ENCODE measurements at regions not wholly inside any gene's neighbourhood (a gene's known extent, or its start where the extent isn't known, plus 50 kb on each side); places are given as distances from the start of the nearest gene placed in this dataset.

DNA sequence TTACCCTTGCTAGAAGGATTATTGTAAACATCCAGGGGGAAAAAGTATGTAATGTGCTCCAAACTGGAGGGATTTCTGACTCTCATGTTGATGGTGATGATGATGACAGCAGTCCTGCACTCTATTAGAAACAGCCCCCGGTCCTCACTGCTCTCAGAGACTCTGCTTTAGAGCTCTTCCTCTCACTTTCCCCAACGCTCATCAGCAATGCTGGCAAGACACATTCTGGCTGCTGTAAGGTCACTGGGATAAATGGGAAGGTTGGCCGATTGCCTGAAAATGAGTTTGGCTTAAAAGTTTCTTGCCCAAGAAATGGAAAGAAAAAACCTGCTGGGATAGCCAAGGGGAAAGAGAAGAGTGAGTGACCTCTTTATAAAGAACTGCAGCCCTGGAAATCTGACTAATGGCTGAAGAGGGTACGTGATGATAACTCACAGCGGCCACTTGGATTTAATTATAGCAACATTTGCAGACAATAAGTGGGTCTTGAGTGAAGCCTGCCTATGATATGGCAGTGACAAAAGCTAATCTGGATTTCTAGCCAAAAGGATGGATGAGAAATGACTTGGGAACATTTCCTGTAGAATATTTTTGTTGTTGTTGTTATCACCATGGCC lies 235.8 kb downstream of the TMEM38B start:
- Mint-ChIP-seq H3K27ac (no peak overlapping the region), H3K4me3 (no peak overlapping the region), H3K36me3 (no peaks in the 10 kb centered on the region), H3K4me1 (no peaks in the 10 kb centered on the region), H3K9me3 (peaks cover 8% of the 10 kb centered on the region)
- ATAC-seq (no peak), DNase-seq (ENCODE audit: low spot score in 2 of 2) (no peak)

DNA sequence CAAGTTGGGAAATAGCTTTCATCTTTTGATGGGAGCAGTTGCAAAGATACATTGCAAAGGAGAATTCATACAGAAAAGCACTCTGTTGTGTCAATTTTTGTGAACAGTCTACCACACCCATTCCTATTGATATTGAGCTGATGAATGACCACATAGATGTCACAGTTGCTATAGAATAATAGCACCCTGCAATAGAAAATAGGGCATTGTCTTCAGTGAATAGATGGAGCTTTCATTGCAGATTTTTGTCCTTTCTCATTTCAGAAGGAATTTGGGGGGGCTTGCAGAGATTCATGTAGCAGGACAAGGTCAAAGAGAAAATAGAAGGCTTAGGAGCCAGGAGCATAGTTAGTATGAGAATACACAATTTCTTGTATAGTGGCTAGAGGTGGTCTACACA lies 237.9 kb downstream of the TMEM38B start:
- no peak overlapping the region for H3K27ac Mint-ChIP-seq
- DNase-seq (ENCODE audit: low spot score in 2 of 2), result no peak
- no peaks in the 10 kb centered on the region for H3K36me3 Mint-ChIP-seq
- peaks cover 11% of the 10 kb centered on the region for H3K9me3 Mint-ChIP-seq
- ATAC-seq, result no peak
- no peak overlapping the region for H3K4me3 Mint-ChIP-seq
- no peaks in the 10 kb centered on the region for H3K4me1 Mint-ChIP-seq

DNA sequence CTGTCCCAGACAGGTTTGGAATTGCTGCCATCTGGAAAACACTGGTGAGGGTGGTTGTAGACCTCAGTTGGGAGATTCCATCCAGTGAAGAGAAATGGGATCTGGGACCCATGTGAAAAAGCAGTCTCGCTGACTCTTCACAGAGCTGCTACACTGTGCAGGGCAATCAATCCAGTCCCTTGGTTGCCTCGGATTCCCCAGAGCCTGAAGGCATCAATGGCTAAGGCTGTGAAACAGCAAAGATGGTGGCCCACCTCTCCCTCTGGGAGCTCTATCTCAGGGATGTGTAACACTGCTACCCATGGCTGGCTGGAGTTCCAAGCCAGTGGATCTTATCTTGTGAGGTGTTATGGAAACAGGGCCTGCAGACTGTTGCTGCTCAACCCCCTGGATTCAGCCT lies 256.1 kb downstream of the TMEM38B start:
- H3K9me3 Mint-ChIP-seq, result peaks cover 34% of the 10 kb centered on the region
- no peak overlapping the region for H3K4me3 Mint-ChIP-seq
- ATAC-seq (no peak), DNase-seq (ENCODE audit: low spot score in 2 of 2) (no peak)
- no peaks in the 10 kb centered on the region for H3K36me3 Mint-ChIP-seq
- no peak overlapping the region for H3K27ac Mint-ChIP-seq
- no peaks in the 10 kb centered on the region for H3K4me1 Mint-ChIP-seq

DNA sequence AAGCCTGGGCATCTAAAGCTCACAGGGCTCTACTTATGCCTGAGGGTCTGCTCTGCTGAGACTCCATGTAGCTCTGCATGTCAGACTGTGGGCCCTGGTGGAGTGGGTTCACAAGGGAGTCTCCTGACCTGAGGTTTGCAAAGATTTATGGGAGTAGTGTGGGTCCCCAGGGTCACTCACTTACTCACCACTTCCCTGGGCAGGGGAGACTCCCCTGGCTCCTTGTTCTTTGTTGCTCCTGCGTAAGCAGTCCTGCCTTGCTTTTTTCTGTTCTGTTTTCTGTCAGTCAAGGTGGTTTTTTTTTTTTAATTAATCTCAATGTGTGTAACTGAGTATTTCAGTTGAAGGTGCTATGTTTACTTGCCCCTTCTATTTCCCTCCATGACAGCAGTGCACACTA lies 256.6 kb downstream of the TMEM38B start:
- Mint-ChIP-seq H3K4me3 (no peak overlapping the region), H3K9me3 (peaks cover 34% of the 10 kb centered on the region), H3K27ac (no peak overlapping the region), H3K4me1 (no peaks in the 10 kb centered on the region), H3K36me3 (no peaks in the 10 kb centered on the region)
- DNase-seq (ENCODE audit: low spot score in 2 of 2) (no peak), ATAC-seq (no peak)

DNA sequence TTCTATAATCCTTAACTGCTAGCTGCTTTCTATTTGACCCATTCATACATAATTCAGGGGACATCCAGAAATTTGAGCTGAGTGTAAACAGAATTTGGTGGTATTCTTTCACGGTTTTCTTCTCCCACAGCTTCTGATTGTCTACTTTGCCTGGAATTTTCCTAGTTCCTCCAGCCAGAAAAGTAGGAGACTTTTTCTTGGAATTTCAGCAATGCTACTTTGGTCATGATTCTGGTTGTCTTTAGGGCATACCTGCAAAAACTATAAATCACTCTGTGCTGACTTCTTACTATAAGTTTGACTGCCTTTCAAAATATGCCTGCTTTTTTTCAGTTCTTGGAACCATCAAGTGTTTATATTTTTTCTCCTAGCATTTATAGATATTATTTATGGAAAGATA lies 260.2 kb downstream of the TMEM38B start:
- H3K4me1 Mint-ChIP-seq, result no peaks in the 10 kb centered on the region
- ATAC-seq (no peak), DNase-seq (ENCODE audit: low spot score in 2 of 2) (no peak)
- H3K4me3 Mint-ChIP-seq, result no peak overlapping the region
- no peak overlapping the region for H3K27ac Mint-ChIP-seq
- H3K36me3 Mint-ChIP-seq, result no peaks in the 10 kb centered on the region
- peaks cover 18% of the 10 kb centered on the region for H3K9me3 Mint-ChIP-seq

DNA sequence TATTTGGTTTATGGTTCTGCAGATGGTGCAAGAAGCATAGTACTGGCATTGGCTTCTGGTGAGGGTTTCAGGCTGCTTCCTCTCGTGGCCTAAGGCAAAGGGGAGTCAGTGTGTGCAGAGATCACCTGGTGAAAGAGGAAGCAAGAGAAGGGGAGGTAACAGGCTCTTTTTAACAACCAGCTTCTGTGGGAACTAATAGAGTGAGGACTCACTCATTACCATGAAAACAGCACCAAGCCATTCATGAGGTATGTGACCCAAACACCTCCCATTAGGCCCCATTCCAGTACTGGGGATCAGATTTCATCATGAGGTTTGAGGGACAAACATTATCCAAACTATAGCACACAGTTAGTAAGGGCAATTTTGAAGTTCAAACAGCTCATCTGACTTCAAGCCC lies 263.5 kb downstream of the TMEM38B start:
- H3K36me3 Mint-ChIP-seq, result no peaks in the 10 kb centered on the region

DNA sequence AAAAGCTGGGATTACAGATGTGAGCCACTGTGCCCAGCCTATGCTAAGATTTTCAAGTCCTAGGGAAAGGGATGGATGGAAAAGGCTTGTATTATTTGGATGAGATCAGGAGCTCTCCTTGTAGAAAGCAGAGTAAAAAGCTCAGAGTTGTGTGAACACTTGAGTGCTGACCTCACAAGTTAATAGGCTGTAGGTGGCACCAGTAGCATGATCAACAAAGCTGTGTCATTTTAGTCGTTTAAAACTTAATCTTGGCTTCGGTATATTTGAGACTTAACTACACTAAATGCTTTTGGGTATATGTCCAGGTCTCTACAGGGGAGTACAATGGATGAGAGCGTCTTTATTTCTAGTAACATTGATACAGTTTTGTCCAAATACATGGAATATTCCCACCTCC lies 264.2 kb downstream of the TMEM38B start:
- H3K4me1 Mint-ChIP-seq, result no peaks in the 10 kb centered on the region
- H3K27ac Mint-ChIP-seq, result no peak overlapping the region
- peaks cover 12% of the 10 kb centered on the region for H3K9me3 Mint-ChIP-seq
- DNase-seq (ENCODE audit: low spot score in 2 of 2), result no peak
- H3K36me3 Mint-ChIP-seq, result no peaks in the 10 kb centered on the region
- ATAC-seq, result no peak
- H3K4me3 Mint-ChIP-seq, result no peak overlapping the region

More for the DNA sequence above, 263.5 kb downstream of the TMEM38B start:
- no peak overlapping the region for H3K4me3 Mint-ChIP-seq
- no peak for ATAC-seq
- H3K4me1 Mint-ChIP-seq, result no peaks in the 10 kb centered on the region
- no peak overlapping the region for H3K27ac Mint-ChIP-seq
- DNase-seq (ENCODE audit: low spot score in 2 of 2), result no peak
- H3K9me3 Mint-ChIP-seq, result peaks cover 13% of the 10 kb centered on the region

DNA sequence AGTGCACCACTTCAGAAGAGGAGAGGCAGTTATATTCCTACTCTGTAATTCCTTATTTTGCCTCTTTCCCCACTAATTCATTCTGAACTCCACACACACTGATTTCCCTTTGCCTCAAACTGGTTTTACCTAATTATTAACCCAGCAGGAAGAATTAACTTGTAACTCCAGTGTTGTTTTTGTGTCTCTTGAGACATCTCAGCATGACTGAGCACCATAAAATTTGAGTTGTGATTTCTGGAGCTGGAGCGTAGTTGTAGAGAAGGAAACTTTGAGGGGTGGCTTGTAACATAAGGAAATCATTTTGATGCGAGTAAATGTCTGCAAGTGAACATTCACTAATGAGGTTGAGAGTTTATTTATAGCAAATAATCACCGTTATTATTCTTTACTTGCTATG lies 265.2 kb downstream of the TMEM38B start:
- Mint-ChIP-seq H3K27ac (no peak overlapping the region), H3K4me3 (no peak overlapping the region), H3K4me1 (no peaks in the 10 kb centered on the region), H3K9me3 (peaks cover 11% of the 10 kb centered on the region), H3K36me3 (no peaks in the 10 kb centered on the region)
- ATAC-seq (no peak), DNase-seq (ENCODE audit: low spot score in 2 of 2) (no peak)

DNA sequence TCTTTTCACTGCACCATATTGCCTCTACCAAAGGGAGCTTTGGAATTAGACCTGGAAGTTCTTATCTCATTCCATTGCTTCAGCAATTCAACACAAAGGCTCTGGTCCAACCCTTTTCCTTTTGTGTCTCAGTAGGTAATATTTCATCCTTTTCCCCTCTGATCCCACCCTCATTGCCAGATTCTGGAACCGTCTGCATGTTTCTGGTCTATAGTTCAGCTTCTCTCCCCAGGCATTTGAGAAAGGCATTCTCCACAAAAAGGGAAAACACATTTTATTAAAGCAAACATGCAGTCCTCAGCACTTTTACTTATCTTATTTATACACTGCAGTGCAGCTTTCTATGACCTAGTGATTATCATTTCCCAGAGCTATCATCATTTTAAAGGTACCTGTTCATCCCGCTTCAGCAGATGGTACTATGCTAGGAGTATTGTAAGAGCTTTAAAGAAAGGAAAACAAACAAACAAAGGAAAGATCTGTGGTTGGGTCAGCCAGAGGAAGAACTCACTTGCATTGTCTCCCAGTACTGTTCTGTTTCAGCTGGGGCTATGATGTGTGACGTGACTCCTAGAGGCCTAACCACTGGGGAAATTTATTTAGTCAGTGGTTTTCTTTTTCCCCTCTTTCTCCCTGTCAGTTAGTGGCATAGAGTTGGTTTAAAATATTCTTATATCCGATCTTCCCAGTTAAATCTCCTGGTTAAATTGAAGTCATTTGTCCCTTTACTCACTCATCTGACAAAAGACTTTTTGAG lies 269.2 kb downstream of the TMEM38B start:
- ATAC-seq (no peak), DNase-seq (ENCODE audit: low spot score in 2 of 2) (no peak)
- no peak overlapping the region for H3K27ac Mint-ChIP-seq
- peaks cover 13% of the 10 kb centered on the region for H3K9me3 Mint-ChIP-seq
- no peak overlapping the region for H3K4me3 Mint-ChIP-seq
- H3K4me1 Mint-ChIP-seq, result no peaks in the 10 kb centered on the region
- no peaks in the 10 kb centered on the region for H3K36me3 Mint-ChIP-seq

DNA sequence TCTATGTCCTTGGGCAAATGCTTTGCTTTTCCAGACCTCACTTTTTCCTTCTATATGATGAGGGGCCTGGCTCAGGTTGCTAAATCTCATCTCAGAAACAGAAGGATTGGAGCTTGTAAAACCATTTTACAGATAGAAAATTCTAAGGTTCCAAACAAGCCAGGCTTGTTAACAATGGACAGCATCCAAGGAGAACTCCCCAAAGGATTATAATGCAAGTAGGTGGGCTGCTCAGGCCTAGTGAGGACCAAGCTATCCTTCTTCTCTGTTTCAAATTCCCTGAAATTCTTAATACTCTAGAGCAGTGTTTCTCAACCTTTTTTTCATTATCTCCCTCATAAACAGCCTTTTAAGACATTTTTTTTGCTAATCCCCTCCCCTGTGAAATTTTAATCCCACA lies 269.8 kb downstream of the TMEM38B start:
- H3K9me3 Mint-ChIP-seq, result peaks cover 8% of the 10 kb centered on the region
- DNase-seq (ENCODE audit: low spot score in 2 of 2) (no peak), ATAC-seq (no peak)
- H3K27ac Mint-ChIP-seq, result no peak overlapping the region
- H3K36me3 Mint-ChIP-seq, result no peaks in the 10 kb centered on the region
- no peak overlapping the region for H3K4me3 Mint-ChIP-seq
- no peaks in the 10 kb centered on the region for H3K4me1 Mint-ChIP-seq

DNA sequence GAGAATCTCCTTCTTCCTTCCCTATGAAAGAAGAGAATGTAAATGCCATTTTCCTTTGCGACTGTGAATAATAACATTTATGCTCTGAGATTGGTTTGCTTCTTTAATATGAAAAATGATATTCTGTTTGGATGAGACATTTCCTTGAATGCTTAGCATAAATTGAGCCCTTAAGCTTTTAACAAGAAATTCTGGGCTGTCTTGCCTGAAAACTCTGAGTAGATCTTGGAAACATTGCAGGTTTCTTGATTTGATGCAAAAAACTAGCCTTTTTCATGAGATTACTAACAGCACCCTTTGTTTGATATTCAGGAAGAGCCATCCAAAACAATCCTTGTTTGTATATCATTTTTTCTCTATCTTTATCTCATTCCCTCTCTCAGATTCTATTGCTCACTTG lies 272.5 kb downstream of the TMEM38B start:
- Mint-ChIP-seq H3K4me3 (no peak overlapping the region), H3K4me1 (no peaks in the 10 kb centered on the region), H3K36me3 (no peaks in the 10 kb centered on the region), H3K27ac (no peak overlapping the region), H3K9me3 (peaks cover 5% of the 10 kb centered on the region)
- ATAC-seq (no peak), DNase-seq (ENCODE audit: low spot score in 2 of 2) (no peak)

DNA sequence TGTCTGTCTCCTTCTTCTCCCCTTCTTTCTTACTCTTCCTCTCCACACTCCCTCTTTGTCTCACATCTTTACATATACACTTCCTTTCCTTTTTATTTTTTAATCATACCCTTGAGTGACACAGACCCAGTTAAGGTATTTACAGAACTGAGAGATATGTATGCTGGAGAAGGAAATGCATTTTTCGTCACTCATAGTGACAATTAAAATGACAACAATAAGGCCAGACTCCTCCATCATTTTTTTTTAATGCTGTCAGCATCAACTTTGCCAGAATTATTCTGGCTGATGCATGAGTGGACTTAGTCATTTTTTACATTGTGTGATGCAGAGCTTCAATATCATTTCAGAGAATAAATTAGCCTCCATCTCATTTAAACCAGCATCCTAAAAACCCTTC lies 272.9 kb downstream of the TMEM38B start:
- H3K4me1 Mint-ChIP-seq, result no peaks in the 10 kb centered on the region
- ATAC-seq (no peak), DNase-seq (ENCODE audit: low spot score in 2 of 2) (no peak)
- H3K36me3 Mint-ChIP-seq, result no peaks in the 10 kb centered on the region
- H3K27ac Mint-ChIP-seq, result no peak overlapping the region
- H3K4me3 Mint-ChIP-seq, result no peak overlapping the region
- H3K9me3 Mint-ChIP-seq, result peaks cover 5% of the 10 kb centered on the region

DNA sequence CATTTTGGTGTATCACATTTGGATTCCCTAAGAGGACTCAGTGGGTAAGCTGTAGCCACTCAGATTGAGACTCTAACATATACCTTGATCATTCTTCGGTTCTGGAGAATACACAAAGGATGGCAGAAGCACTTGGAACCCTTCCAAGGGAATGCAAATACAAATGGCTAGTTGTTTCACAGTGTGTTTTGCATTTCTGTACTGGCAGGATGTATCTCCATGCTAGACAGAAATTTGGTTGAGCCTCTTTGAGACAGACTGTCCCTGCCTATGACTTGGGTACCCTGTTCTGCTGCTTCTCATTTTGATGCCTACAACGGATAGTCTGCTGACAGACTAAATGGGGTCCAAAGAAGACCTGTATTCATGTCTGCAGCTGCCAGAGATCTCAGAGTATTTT lies 273.5 kb downstream of the TMEM38B start:
- Mint-ChIP-seq H3K4me3 (no peak overlapping the region), H3K9me3 (peaks cover 5% of the 10 kb centered on the region), H3K27ac (no peak overlapping the region), H3K4me1 (no peaks in the 10 kb centered on the region), H3K36me3 (no peaks in the 10 kb centered on the region)
- DNase-seq (ENCODE audit: low spot score in 2 of 2) (no peak), ATAC-seq (no peak)

DNA sequence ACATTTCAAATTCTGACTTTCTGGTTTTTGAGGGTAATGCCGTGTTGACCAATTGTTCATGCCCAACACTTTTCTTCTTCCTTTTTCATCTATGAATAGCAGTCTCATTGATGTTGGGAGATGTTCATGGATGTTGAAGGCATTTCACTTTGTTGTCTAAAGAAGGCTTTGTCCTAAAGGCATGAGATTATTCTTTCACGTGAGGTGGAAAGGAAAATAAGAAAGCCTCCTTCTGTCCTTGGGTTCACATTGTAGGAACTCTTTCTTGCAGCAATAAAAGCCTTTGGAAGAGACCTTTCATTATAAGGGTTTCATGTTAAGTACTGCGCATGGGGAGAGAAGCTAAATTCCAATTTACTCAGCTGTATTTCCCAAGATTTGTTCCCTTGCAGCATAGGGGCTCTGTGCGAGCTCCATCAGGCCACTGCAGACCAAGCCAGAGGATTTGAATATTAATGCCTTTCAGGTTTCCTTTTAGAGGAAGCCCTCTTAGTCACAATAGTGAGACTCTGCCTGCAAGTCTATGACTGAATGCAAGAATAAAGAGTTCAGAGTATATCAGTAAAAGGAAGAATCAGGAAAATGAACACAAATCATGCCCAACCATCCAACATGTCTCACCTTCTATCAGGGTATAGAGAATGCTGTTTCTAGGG lies 274.6 kb downstream of the TMEM38B start:
- Mint-ChIP-seq H3K27ac (no peak overlapping the region), H3K36me3 (no peaks in the 10 kb centered on the region), H3K9me3 (peaks cover 7% of the 10 kb centered on the region), H3K4me3 (no peak overlapping the region), H3K4me1 (no peaks in the 10 kb centered on the region)
- ATAC-seq, result no peak
- DNase-seq (ENCODE audit: low spot score in 2 of 2), result no peak

DNA sequence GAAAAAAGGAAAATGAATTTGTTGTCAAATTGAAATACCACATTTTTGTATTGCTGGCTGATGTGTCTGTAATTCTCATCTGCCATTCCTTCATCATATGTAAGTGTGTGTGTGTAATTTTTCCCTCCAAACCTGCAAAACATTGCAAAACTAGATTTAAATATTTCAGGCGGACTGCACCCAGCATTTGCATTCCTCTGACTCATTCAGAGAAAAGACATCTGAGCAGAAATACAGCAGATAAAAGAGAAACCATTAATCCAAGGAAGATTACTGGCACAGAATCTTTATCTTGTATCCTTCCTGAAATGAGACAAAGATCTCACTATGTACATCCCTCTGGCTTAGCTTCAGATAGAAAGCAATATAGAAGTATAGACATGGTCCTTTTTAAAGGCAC lies 275.3 kb downstream of the TMEM38B start:
- no peak for ATAC-seq
- H3K9me3 Mint-ChIP-seq, result peaks cover 6% of the 10 kb centered on the region
- H3K4me1 Mint-ChIP-seq, result no peaks in the 10 kb centered on the region
- H3K4me3 Mint-ChIP-seq, result no peak overlapping the region
- no peak for DNase-seq (ENCODE audit: low spot score in 2 of 2)
- H3K27ac Mint-ChIP-seq, result no peak overlapping the region
- no peaks in the 10 kb centered on the region for H3K36me3 Mint-ChIP-seq

DNA sequence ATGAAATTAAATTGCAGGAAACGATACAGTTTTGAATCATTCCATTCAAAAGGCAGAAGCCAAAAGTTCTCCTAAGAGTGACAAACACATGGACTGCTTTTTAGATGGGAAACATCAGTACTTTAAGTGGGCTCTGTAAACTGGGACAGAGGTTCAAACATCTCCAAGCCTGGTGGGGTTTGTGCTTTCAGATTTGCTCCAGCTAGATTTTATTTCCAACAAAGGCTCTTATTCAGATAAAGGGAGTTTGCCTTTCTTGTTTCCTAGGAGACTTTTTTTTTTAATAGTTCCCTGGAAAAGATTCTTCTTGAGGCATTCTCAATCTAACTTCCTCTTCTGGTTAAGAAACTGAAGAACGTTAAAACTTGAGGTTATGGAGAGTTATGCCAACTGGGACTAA lies 277.6 kb downstream of the TMEM38B start:
- DNase-seq (ENCODE audit: low spot score in 2 of 2) (no peak), ATAC-seq (no peak)
- Mint-ChIP-seq H3K27ac (no peak overlapping the region), H3K36me3 (no peaks in the 10 kb centered on the region), H3K9me3 (peaks cover 6% of the 10 kb centered on the region), H3K4me1 (no peaks in the 10 kb centered on the region), H3K4me3 (no peak overlapping the region)

Measured in stimulated activated effector memory CD8-positive, alpha-beta T cell treated with anti-CD3 and anti-CD28 coated beads, Interleukin-12 subunit alpha, Interleukin-12 subunit beta, amount 100 ng/mL, for 72 hours (primary cell).